ENCODE measurements at regions not wholly inside any gene's neighbourhood (a gene's known extent, or its start where the extent isn't known, plus 50 kb on each side); places are given as distances from the start of the nearest gene placed in this dataset.
"Not testable (repeated sequence)": the region's sequence is repeated elsewhere in the genome, so short reads cannot be mapped to it uniquely, and the experiment has no call there.

GRCh38 chr14:96714537-96714936 is 82.6 kb upstream of the VRK1 start:
- TF ChIP-seq ZFP36 (IDR thresholded peaks at IDR 0.05; ENCODE audit: low read depth, low read length, partially characterized antibody); ZNF41 (CRISPR knock-in tag; conservative IDR thresholded peaks at IDR 0.05); FOXM1 (IDR thresholded peaks at IDR 0.05; ENCODE audit: low read depth); FOXM1 (CRISPR knock-in tag; IDR thresholded peaks at IDR 0.05; ENCODE audit: low read depth); ZKSCAN1 (IDR thresholded peaks at IDR 0.05; ENCODE audit: low read depth, low read length); ZNF830 (CRISPR knock-in tag; IDR thresholded peaks at IDR 0.05); TARDBP (IDR thresholded peaks at IDR 0.05); ZFP91 (CRISPR knock-in tag; IDR thresholded peaks at IDR 0.05); TAF7 (tag; IDR thresholded peaks at IDR 0.05); NR3C1 (CRISPR knock-in tag; IDR thresholded peaks at IDR 0.05); SMARCA5 (IDR thresholded peaks at IDR 0.05); CTCF (IDR thresholded peaks at IDR 0.05 in 2 of 3, conservative IDR thresholded peaks at IDR 0.05 in 1 of 3; ENCODE audit: insufficient read depth in 2 of 3, low read depth in 1 of 3, low read length in 3 of 3): not testable (repeated sequence)

Measured in K562 (cell line).